ENCODE measurements at regions not wholly inside any gene's neighbourhood (a gene's known extent, or its start where the extent isn't known, plus 50 kb on each side); places are given as distances from the start of the nearest gene placed in this dataset.
"Not testable (repeated sequence)": the region's sequence is repeated elsewhere in the genome, so short reads cannot be mapped to it uniquely, and the experiment has no call there.

- no peak for DNase-seq
Observed at GRCh38 chr5:92544036-92544435, 1037.0 kb downstream of the NR2F1-AS1 start.

GRCh38 chr5:92543201-92543600 is 1037.8 kb downstream of the NR2F1-AS1 start:
- no peak for DNase-seq

DNA sequence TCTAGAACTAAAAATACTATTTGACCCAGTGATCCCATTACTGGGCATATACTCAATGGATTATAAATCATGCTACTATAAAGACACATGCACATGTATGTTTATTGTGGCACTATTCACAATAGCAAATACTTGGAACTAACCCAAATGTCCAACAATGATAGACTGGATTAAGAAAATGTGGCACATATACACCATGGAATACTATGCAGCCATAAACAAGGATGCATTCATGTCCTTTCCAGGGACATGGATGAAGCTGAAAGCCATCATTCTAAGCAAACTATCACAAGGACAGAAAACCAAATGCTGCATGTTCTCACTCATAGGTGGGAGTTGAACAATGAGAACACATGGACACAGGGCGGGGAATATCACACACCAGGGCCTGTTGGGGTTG is 1039.0 kb downstream of the NR2F1-AS1 start:
- not testable (repeated sequence) for DNase-seq

DNA sequence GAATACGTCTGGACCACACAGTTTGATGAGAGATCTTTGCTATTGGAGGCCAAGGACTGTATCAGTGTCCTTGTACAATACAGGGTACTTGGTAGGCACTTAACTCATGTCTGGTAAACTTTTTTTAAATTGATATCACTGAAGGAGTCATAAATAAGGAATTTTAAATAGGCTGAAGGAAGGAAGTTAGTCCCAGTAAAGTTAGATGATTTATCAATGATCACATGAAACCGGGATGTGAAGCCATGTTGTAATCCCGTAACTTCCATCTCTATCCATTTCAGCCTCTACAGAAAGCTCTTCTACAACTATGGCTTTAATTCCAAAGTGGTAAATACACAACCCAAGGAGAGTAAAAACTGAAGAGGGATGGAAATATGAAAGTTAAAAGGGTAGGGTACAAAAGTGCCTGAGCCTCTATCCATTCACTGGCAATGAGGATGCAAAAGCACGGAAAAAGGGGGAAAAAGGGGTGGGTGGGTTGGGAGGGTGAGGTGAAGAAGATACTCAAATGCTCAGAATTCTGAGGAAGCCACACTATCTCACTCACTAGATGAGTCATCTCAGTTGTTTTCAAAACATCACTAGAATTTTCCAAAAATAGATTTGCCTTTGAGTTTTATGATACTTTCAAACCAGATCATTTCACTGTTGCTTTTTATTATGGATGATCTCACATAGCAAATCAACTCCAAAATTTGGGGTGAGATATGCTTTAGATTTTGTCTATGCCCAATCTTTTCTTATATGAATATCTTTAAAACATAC is 1053.5 kb downstream of the NR2F1-AS1 start:
- no peak for DNase-seq

- DNase-seq = no peak
Observed at GRCh38 chr5:92525131-92525530, 1055.9 kb downstream of the NR2F1-AS1 start.

DNA sequence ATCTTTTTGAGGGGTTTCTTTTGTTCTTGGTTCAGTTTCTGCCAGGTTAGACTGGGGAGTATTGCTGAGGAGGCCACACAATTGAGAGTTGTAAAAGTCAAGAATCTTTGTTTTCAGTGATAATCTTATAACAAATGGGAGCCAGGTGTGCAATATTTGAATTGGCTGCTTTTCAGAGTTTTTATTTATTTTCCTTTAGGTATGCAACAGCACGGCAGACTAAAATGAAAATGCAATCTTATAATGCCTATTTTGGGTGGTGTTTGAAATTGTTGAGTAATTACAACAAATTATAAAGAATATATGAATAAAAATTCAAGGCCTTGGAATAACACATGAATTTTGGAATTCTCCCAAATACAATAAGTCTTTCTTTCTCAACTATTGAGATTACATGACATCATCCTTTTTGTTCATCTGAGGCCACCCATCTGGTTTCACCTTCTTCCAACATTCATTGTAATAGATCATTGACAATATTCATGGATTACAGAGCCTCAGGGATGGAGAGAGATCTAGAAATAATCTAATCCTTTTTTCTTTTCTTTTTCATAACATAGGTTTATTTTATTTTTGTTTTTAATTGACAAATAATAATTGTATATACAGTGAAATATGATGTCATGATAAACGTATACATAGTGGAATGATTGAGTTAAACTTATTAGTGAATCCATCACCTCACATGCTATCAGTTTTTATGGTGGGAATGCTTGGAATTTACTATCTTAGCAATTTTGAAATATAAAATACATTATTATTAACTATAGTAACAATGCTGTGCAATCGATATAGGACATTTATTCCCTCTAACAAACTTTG is 1061.0 kb downstream of the NR2F1-AS1 start:
- peak; percentile 20 for DNase-seq

DNA sequence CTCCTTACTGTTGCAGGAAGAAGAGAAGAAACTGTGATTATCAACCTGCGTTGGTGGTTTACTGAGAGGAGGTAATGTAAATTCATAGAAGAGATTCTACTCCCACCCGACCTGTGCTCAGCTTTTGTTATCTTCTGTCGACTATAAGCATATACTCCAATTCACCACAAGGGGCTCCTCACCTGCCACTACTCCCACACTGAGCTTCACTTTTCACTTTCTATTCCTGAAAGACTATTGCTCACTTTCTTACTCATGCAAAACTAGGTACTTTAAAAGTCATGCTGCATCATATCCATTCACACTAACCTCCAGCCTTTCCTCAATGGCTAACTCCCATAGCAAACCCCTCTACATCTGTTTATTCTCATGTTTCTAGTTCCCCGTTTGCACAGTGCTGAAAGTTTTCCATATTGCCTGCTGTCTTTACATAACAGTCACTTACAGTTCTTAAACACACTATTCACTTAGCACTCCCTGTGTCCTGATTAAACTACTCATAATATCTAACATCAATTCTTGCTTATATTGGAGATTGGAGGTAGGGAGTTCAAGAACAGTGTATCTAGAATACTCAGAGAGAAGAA is 1062.6 kb downstream of the NR2F1-AS1 start:
- no peak for DNase-seq

GRCh38 chr5:92514896-92515295 is 1066.1 kb downstream of the NR2F1-AS1 start:
- no peak for DNase-seq

DNA sequence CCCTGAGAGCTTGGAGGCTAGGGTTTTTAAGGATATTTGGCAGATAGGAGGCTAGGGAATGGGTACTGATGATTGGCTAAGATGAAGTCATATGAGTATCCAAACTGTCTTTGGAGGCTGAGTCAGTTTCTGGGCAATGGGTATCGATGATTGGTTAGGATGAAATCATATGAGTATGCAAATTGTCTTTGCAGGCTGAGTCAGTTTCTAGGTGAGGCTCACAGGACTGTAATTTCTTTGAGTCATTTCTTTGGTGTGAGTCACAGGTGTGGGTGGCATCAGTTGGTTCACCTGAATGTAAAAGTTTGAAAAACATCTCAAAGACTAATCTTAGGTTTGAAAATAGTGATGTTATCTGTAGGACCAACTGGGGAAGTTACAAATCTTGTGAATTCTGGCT is 1068.0 kb downstream of the NR2F1-AS1 start:
- DNase-seq = no peak

- no peak for DNase-seq
Observed at GRCh38 chr5:92508271-92508670, 1072.7 kb downstream of the NR2F1-AS1 start.

DNA sequence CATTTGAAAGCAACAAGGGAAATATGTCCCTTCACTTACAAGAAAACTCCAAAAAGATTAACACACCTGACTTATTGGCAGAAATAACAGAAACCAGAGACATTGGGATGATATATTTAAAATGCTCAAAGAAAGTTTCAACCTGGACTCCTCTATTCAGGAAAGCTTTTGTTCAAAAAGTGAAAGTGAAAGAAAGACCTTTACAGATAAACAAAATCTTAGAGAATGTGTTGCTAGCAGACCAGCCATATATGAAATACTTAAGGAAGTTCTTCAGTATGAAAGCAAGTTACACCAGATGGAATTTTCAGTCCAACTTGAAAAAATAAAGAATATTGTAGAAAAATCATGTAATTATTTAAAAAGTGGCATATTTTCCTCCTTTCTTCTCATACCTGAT is 1075.1 kb downstream of the NR2F1-AS1 start:
- no peak for DNase-seq

DNA sequence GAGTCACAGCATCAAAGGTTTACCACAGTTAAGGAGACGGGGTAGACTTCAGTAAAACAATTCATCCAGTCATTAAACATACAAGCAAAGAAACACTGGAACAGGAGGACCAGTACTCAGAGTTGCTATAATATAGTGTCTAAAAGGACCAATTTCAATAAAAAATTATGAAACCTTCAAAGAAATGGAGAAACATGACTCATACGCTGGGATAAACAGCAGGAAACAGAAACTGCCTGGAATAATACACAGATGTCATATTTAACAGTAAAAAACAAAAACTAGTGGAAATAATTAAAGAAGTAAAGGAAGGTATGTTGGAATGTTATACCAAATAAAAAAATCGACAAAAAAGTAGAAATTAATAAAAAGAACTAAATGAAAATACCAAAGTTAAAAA is 1075.9 kb downstream of the NR2F1-AS1 start:
- DNase-seq = no peak

GRCh38 chr5:92504346-92504745 is 1076.7 kb downstream of the NR2F1-AS1 start:
- no peak for DNase-seq

DNA sequence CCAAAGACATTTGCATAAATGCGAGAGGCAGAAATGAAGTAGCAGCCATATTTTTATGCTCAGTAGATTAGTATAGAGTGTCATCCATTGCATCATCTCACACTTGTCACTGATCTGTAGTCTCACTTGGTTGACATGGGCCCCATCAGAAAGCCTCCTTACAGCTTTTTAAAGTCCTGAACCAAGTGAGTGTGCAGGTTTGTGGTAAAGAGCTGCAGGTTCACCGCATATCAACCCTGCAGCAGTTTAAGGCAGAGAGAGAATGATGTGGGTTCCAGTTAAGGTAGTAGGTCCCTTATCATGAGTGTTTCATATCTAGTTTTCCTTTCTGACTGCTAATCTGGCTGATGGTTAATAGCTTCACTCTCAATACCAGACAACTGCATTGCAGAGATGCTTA is 1080.3 kb downstream of the NR2F1-AS1 start:
- no peak for DNase-seq

- no peak for DNase-seq
Observed at GRCh38 chr5:92496545-92496944, 1084.5 kb downstream of the NR2F1-AS1 start.

DNA sequence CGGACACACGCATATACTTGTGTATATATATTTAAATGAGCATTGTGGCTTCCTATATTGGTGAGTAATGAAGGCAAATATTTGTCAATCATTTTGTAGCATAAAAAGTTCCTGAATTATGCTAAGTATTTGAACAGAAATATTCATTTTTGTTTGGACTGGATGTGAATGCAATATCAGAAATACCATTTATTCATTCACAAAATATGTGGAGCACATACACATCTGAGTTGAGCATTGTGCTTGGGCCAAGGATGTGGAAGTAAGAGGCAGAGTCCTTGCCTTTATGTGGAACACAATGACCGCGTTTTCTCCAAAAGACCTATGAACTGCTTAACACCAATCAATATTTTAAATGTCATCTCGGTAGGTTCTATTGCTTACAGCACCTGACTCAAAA is 1086.5 kb downstream of the NR2F1-AS1 start:
- no peak for DNase-seq

- DNase-seq = no peak
Observed at GRCh38 chr5:92492908-92493307, 1088.1 kb downstream of the NR2F1-AS1 start.

DNA sequence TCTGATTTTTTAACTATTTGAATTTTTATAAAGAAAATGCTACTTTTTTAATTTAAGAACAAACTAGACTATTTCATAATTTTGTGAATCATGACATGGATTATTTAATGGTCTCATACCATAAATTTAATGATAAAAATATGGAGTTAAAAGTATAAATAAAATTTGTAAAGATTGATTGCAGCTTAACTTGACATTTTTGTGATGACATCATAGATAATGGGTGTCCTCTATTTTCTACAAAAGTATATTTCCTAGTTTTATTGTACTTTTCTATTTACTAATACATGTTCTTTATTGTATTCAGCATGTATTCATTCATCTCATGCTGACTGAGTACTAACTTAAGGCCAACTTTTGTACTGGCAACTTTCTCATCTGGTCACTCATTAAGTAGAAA is 1096.5 kb downstream of the NR2F1-AS1 start:
- DNase-seq = no peak

DNA sequence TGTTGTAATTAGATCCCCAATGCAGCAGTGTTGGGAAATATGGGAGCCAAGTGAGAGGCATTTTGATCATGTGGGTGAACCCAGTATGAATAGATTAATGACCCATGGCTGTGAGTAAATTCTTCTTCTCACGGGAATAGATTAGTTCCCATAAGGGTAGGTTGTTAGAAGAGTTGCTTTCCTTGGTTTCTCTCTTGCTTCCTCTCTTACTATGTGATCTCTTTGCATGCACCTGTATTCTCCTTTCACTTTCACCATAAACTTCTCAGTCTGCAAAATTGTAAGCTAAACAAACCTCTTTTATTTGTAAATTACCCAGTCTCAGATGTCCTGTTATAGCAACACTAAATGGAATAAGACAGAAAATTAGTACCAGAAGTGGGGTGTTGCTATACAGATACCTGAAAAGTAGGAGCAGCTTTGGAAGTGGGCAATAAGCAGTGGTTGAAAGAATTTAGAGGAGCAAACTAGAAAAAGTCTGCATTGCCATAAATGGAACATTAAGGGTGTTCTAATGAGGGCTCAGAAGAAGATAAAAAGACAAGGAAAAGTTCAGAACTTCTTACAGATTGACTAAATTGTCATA is 1090.0 kb upstream of the ARRDC3 start:
- no peak for DNase-seq

- DNase-seq = no peak
Observed at GRCh38 chr5:92471861-92472260, 1088.7 kb upstream of the ARRDC3 start.

DNA sequence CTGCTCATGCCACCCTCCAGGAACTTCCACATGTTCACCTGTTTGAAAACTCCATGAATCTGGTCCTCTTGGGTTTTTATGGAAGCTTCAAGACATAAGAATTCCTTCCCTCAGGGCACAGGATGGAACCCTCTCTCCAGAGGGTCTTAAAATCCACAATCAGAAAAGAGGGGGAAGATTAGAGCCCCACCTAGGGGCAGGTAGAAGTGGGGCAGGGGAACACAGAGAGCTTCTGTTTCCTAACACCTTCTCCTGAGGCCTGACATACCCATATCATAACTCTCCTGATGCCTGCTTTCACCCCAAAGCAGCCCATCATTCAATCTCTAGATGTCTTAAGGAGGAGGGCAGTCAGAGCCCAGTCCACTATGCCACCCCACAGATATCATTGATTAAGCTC is 1087.7 kb upstream of the ARRDC3 start:
- no peak for DNase-seq

DNA sequence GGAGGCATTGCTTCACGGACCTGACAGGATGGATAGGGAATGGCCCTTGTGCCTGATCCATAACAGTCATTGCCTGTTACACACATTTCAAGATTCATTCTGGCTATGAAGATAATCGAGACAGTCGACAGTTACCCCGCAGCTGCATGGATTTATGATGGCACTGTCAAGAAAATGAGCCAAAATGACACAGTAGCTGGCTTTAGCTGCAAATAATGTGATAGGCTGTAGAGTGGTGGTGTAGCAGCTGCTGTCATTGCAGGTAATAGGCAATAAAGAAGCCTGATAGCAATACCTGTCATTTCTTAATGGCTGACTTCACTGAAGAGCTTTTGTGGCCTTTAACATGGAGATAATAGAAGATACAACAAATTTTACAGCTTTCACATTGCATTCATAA is 1085.2 kb upstream of the ARRDC3 start:
- peak; percentile 11 for DNase-seq

DNA sequence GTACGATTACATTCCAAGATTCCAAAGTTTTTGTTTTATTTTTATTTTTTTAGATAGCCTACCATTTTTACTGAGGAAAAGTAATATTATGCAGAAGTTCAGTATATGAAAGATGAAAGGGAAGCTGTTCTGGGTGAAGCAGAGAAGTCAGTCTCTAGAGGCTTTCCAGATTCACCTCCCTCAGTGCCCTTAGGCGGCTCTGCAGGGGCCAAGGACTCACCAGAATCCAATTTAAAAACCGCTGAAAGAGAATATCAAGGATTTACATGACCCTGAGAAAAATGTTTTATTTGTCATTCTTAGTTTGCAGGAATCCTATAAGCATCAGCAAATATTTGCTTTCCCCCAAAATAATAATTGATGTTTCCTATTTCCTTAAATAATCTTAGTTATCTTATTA is 1084.6 kb upstream of the ARRDC3 start:
- DNase-seq = no peak

- DNase-seq = no peak
Observed at GRCh38 chr5:92460505-92460904, 1077.4 kb upstream of the ARRDC3 start.

Measured in eye (tissue), 1 donor.